ENCODE measurements at regions not wholly inside any gene's neighbourhood (a gene's known extent, or its start where the extent isn't known, plus 50 kb on each side); places are given as distances from the start of the nearest gene placed in this dataset.

GRCh38 chr12:46484396-46485061 lies 112.0 kb upstream of the SLC38A2 start:
- H3K4me1 ChIP-seq (ENCODE audit: control insufficient read depth in 1 of 2, low read depth in 2 of 2): peaks cover 0 to 13% of the 10 kb centered on the region in 2 donors
- H3K36me3 ChIP-seq: no peaks in the 10 kb centered on the region
- no peaks in the 10 kb centered on the region for H3K9me3 ChIP-seq
- no peak for ATAC-seq (ENCODE audit: insufficient number of reproducible peaks, low FRiP score, low read depth)
- DNase-seq (ENCODE audit: low spot score): no peak
- H3K27me3 ChIP-seq (replicated peaks; ENCODE audit: insufficient read depth): no peaks in the 10 kb centered on the region
- TF ChIP-seq CTCF (IDR thresholded peaks at IDR 0.05): no peak
- no peak overlapping the region for H3K4me3 ChIP-seq
- H3K27ac ChIP-seq: no peak overlapping the region

- Histone ChIP-seq H3K4me3 (no peak overlapping the region), H3K36me3 (no peaks in the 10 kb centered on the region), H3K27me3 (replicated peaks; ENCODE audit: insufficient read depth) (no peaks in the 10 kb centered on the region), H3K27ac (no peak overlapping the region), H3K9me3 (no peaks in the 10 kb centered on the region), H3K4me1 (ENCODE audit: control insufficient read depth in 1 of 2, low read depth in 2 of 2) (peaks cover 0 to 9% of the 10 kb centered on the region in 2 donors)
- DNase-seq (ENCODE audit: low spot score): no peak
- no peak for TF ChIP-seq CTCF (IDR thresholded peaks at IDR 0.05)
- no peak for ATAC-seq (ENCODE audit: insufficient number of reproducible peaks, low FRiP score, low read depth)
Observed at GRCh38 chr12:46483572-46484395, 111.2 kb upstream of the SLC38A2 start.

GRCh38 chr12:46480724-46481123 lies 108.2 kb upstream of the SLC38A2 start:
- no peak overlapping the region for H3K4me3 ChIP-seq
- H3K36me3 ChIP-seq: no peaks in the 10 kb centered on the region
- DNase-seq (ENCODE audit: low spot score): no peak
- H3K9me3 ChIP-seq: no peaks in the 10 kb centered on the region
- no peak for TF ChIP-seq CTCF (IDR thresholded peaks at IDR 0.05)
- no peak for ATAC-seq (ENCODE audit: insufficient number of reproducible peaks, low FRiP score, low read depth)
- no peak overlapping the region for H3K27ac ChIP-seq
- H3K27me3 ChIP-seq (replicated peaks; ENCODE audit: insufficient read depth): no peaks in the 10 kb centered on the region
- peaks cover 0 to 9% of the 10 kb centered on the region in 2 donors for H3K4me1 ChIP-seq (ENCODE audit: control insufficient read depth in 1 of 2, low read depth in 2 of 2)

- Histone ChIP-seq H3K4me3 (no peak overlapping the region), H3K4me1 (ENCODE audit: control insufficient read depth in 1 of 2, low read depth in 2 of 2) (peaks cover 0 to 9% of the 10 kb centered on the region in 2 donors), H3K36me3 (no peaks in the 10 kb centered on the region), H3K27me3 (replicated peaks; ENCODE audit: insufficient read depth) (no peaks in the 10 kb centered on the region), H3K27ac (no peak overlapping the region), H3K9me3 (no peaks in the 10 kb centered on the region)
- TF ChIP-seq CTCF (IDR thresholded peaks at IDR 0.05): no peak
- DNase-seq (ENCODE audit: low spot score) (no peak), ATAC-seq (ENCODE audit: insufficient number of reproducible peaks, low FRiP score, low read depth) (no peak)
Observed at GRCh38 chr12:46480316-46480715, 107.7 kb upstream of the SLC38A2 start.

GRCh38 chr12:46478123-46478522 lies 105.5 kb upstream of the SLC38A2 start:
- no peaks in the 10 kb centered on the region for H3K36me3 ChIP-seq
- peaks cover 10 to 16% of the 10 kb centered on the region in 2 donors for H3K4me1 ChIP-seq (ENCODE audit: control insufficient read depth in 1 of 2, low read depth in 2 of 2)
- H3K4me3 ChIP-seq: no peak overlapping the region
- H3K27me3 ChIP-seq (replicated peaks; ENCODE audit: insufficient read depth): no peaks in the 10 kb centered on the region
- no peaks in the 10 kb centered on the region for H3K9me3 ChIP-seq
- H3K27ac ChIP-seq: no peak overlapping the region
- no peak for TF ChIP-seq CTCF (IDR thresholded peaks at IDR 0.05)
- no peak for ATAC-seq (ENCODE audit: insufficient number of reproducible peaks, low FRiP score, low read depth)
- no peak for DNase-seq (ENCODE audit: low spot score)
